ENCODE measurements at regions not wholly inside any gene's neighbourhood (a gene's known extent, or its start where the extent isn't known, plus 50 kb on each side); places are given as distances from the start of the nearest gene placed in this dataset.

DNA sequence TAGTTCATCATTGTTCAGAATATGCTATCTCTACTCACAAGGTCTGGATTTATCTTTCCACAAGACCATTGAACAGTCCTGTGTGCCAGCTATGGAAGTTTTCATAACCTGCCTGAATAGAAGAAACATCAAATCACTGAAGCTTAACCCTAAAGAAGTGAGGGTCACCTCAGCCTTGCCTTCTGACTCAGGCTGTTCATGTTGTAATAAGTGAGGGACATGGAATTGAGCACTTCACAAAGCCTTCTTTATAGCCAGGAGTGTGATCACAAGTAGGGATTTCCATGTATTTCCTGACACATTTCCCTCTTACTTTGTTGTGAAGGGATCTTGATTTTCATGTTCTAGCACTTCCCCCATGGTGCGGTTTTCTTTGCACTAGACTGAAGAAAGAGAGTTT is 577.5 kb upstream of the WWC1 start:
- H3K4me1 ChIP-seq (replicated peaks in 1 of 2), result no peaks in the 10 kb centered on the region
- DNase-seq, result no peak
- TF ChIP-seq POLR2A (IDR thresholded peaks at IDR 0.05), result no peak
- TF ChIP-seq, protein P1, sequence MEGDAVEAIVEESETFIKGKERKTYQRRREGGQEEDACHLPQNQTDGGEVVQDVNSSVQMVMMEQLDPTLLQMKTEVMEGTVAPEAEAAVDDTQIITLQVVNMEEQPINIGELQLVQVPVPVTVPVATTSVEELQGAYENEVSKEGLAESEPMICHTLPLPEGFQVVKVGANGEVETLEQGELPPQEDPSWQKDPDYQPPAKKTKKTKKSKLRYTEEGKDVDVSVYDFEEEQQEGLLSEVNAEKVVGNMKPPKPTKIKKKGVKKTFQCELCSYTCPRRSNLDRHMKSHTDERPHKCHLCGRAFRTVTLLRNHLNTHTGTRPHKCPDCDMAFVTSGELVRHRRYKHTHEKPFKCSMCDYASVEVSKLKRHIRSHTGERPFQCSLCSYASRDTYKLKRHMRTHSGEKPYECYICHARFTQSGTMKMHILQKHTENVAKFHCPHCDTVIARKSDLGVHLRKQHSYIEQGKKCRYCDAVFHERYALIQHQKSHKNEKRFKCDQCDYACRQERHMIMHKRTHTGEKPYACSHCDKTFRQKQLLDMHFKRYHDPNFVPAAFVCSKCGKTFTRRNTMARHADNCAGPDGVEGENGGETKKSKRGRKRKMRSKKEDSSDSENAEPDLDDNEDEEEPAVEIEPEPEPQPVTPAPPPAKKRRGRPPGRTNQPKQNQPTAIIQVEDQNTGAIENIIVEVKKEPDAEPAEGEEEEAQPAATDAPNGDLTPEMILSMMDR (IDR thresholded peaks at IDR 0.05), result no peak
- H3K36me3 ChIP-seq (replicated peaks in 1 of 2), result no peaks in the 10 kb centered on the region
- H3K27me3 ChIP-seq, result no peaks in the 10 kb centered on the region
- H3K27ac ChIP-seq, result no peak overlapping the region
- H3K9me3 ChIP-seq (replicated peaks in 1 of 3), result no peaks in the 10 kb centered on the region
- WGBS, 4 donors, result 75 to 91% (median 85%) methylated on average over 1 of the region's 1 CpG
- H3K4me3 ChIP-seq, result no peak overlapping the region
- intact Hi-C loops (cut with DNase I), result no loop called here

DNA sequence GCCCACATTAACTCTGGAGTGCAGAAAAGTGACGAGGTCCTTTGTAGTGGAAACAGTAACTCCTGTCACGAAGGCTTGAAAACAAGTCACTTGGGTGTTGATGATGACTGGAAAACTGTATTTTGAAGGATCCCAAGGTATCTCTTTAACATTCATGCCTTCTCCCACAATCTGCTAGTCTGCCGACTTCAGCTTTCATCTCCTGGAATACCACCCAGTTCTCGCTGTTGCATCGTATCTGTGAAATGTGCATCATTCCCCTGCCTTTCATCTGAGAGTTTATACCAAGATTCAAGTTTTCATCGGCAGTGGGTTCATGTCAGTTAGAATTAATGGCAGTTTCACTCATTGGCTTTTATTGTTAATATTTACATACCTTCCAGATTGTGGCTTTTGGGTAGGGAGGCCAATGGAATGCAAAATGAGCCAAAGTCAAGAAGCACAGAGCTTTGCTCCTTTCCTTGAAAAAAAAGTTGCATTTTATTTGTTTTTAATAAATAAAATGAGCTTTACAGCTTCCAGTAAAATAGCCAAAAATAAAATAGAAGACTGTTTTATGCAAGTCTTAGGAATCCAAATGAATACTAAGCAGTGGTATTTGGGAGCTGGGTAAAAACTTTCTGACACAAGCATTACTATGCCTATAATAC is 575.2 kb upstream of the WWC1 start:
- WGBS, 4 donors, result 75 to 85% (median 78%) methylated on average over 6 of the region's 6 CpGs
- no peak overlapping the region for H3K4me3 ChIP-seq
- H3K27me3 ChIP-seq, result peaks cover 4% of the 10 kb centered on the region
- no peaks in the 10 kb centered on the region for H3K9me3 ChIP-seq (replicated peaks in 1 of 3)
- H3K27ac ChIP-seq, result no peak overlapping the region
- no peak for DNase-seq
- no peak for TF ChIP-seq POLR2A (IDR thresholded peaks at IDR 0.05)
- TF ChIP-seq, protein P1 (IDR thresholded peaks at IDR 0.05), result no peak
- no peaks in the 10 kb centered on the region for H3K4me1 ChIP-seq (replicated peaks in 1 of 2)
- intact Hi-C loops (cut with DNase I), result no loop called here
- no peaks in the 10 kb centered on the region for H3K36me3 ChIP-seq (replicated peaks in 1 of 2)

DNA sequence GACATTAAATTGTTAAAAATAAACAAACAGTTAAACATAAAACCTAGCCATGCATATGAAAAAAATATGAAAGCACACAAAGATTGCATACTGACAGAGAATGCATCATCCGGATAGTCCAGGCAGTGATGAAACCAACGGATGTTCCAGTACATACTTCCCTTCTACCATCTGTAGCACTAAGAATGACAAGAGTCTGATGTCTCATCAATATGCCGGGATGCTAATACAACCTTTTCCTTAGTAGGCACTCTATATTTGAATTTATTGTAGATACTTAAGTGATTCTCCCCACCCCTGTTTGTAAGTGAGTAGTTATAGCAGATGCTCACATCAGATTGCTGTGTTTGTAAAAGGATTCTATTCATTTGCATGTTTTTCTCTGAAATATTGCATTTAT is 571.2 kb upstream of the WWC1 start:
- intact Hi-C loops (cut with DNase I), result loop anchor here (5.0 to 10.0 kb wide), 3 partner anchors 305 to 505 kb away; no protein-coding TSS in a partner anchor
- DNase-seq, result no peak
- no peak for TF ChIP-seq POLR2A (IDR thresholded peaks at IDR 0.05)
- TF ChIP-seq, protein P1 (IDR thresholded peaks at IDR 0.05), result no peak

DNA sequence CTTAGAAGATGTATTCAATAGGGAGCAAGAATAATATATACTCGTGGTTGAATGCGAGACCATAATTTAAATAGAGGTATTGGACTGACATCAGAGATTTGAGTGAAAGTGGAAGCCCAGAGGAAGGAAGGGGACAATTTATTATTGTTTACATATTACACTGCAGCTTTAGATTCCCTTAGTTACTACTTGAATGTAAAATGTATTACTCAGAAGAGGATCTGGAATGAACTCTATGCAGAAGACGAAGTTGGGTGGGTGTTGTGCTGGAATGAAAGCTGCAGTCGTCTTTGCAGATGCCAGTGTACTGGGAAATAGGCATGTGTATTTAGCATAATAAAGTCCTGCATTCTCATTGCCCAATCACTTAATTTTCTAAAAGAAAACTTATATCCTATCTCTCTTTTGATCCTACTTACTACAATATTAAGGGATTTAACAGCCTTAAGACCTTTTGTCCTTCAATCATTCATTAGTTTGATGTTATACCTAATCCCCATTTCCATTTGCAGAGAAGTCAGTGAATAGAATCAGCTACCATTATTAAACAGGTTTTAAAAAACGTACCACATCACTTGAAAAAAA is 570.7 kb upstream of the WWC1 start:
- DNase-seq, result no peak
- Histone ChIP-seq H3K9me3 (replicated peaks in 1 of 3) (no peaks in the 10 kb centered on the region), H3K27ac (no peak overlapping the region), H3K36me3 (replicated peaks in 1 of 2) (no peaks in the 10 kb centered on the region), H3K4me1 (replicated peaks in 1 of 2) (no peaks in the 10 kb centered on the region), H3K27me3 (peaks cover 4% of the 10 kb centered on the region), H3K4me3 (no peak overlapping the region)
- WGBS, 4 donors, result 41 to 49% (median 46%) methylated on average over 5 of the region's 5 CpGs
- intact Hi-C loops (cut with DNase I), result loop anchor here (5.0 to 10.0 kb wide), 3 partner anchors 304 to 504 kb away; no protein-coding TSS in a partner anchor
- no peak for TF ChIP-seq POLR2A (IDR thresholded peaks at IDR 0.05)
- TF ChIP-seq, protein P1 (IDR thresholded peaks at IDR 0.05), result no peak

More for the DNA sequence above, 571.2 kb upstream of the WWC1 start:
- 59 to 67% (median 64%) methylated on average over 3 of the region's 3 CpGs for WGBS, 4 donors
- Histone ChIP-seq H3K9me3 (replicated peaks in 1 of 3) (no peaks in the 10 kb centered on the region), H3K36me3 (replicated peaks in 1 of 2) (no peaks in the 10 kb centered on the region), H3K27me3 (peaks cover 4% of the 10 kb centered on the region), H3K4me1 (replicated peaks in 1 of 2) (no peaks in the 10 kb centered on the region), H3K27ac (no peak overlapping the region), H3K4me3 (no peak overlapping the region)
